Mesothelial cell of epicardium (in vitro differentiated cells): ENCODE measurements at regions not wholly inside any gene's neighbourhood (a gene's known extent, or its start where the extent isn't known, plus 50 kb on each side); places are given as distances from the start of the nearest gene placed in this dataset.
"Not testable (repeated sequence)": the region's sequence is repeated elsewhere in the genome, so short reads cannot be mapped to it uniquely, and the experiment has no call there.

Experiments used
- DNase-seq, 2 experiments: peaks; one replicate each; pipeline ENCODE4 v3.0.0; 2021; ENCODE audit warnings: low spot score in 2 of 2; ENCODE audit not compliant: unreplicated experiment in 2 of 2
- H3K27ac Mint-ChIP-seq: 2 replicates; pipeline ENCODE4 v1.8.0; 2021; ENCODE audit warnings: mixed read lengths
- H3K27me3 Mint-ChIP-seq: 2 replicates; pipeline ENCODE4 v1.8.0; 2021; ENCODE audit warnings: low read depth, mixed read lengths
- H3K36me3 Mint-ChIP-seq: 2 replicates; pipeline ENCODE4 v1.8.0; 2021; ENCODE audit warnings: mixed read lengths
- H3K4me1 Mint-ChIP-seq: 2 replicates; pipeline ENCODE4 v1.8.0; 2021; ENCODE audit warnings: mixed read lengths
- H3K4me3 Mint-ChIP-seq: 2 replicates; pipeline ENCODE4 v1.8.0; 2021; ENCODE audit warnings: mild to moderate bottlenecking, moderate library complexity, mixed read lengths
- H3K9me3 Mint-ChIP-seq: 2 replicates; pipeline ENCODE4 v1.8.0; 2021; ENCODE audit warnings: mixed read lengths
- CTCF ChIP-seq: fragments of 200-600 bp; sonication (generic); IDR thresholded peaks from one replicate; pipeline ENCODE4 v1.5.0; 2021; ENCODE audit warnings: antibody characterized with exemption; ENCODE audit not compliant: unreplicated experiment

DNA sequence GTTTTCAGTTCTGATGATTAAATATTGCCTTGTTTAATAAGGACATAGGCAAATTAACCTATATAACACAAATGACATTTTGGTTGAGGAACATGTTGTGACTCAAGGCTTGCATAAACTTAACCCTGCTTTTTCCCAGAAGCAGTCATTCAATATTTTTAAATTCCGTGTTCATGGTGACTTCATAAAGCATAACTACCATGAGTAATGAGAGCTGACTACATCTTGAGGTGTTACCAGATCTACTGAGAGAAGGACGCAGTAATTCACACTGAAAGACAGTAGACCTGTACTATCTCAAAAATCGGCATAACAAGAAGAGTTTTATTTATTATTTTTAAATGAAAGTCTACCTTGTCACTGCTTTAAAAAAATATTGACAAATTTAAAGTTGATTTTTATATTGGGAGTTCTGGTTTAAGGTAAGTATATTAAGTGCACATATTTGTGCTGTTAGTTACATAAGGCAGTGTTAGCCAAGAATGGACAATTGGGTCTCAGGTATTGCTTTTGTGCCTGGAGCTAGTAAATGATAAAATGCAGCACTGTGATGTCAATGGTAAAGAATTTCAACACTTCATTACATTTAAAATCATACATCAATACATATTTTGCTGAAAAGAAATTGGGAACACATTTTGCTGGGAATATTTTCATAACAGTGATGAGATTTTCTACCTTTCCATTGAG is 1198.5 kb downstream of the FSCB start:
- Mint-ChIP-seq H3K27me3 (no peaks in the 10 kb centered on the region), H3K4me3 (no peak overlapping the region), H3K27ac (peak overlapping the region; percentile 4), H3K4me1 (peaks cover 22% of the 10 kb centered on the region), H3K9me3 (peaks cover 5% of the 10 kb centered on the region), H3K36me3 (no peaks in the 10 kb centered on the region)
- no peak for DNase-seq
- no peak for TF ChIP-seq CTCF

GRCh38 chr14:43307836-43308235 is 1199.2 kb downstream of the FSCB start:
- Mint-ChIP-seq H3K4me3 (no peak overlapping the region), H3K27me3 (no peaks in the 10 kb centered on the region), H3K4me1 (peaks cover 18% of the 10 kb centered on the region), H3K36me3 (no peaks in the 10 kb centered on the region), H3K9me3 (peaks cover 5% of the 10 kb centered on the region), H3K27ac (peak overlapping the region; percentile 9)
- TF ChIP-seq CTCF = no peak
- DNase-seq = no peak

- Mint-ChIP-seq H3K4me1 (peaks cover 16% of the 10 kb centered on the region), H3K27me3 (no peaks in the 10 kb centered on the region), H3K36me3 (no peaks in the 10 kb centered on the region)
Observed at GRCh38 chr14:43306053-43306452, 1201.0 kb downstream of the FSCB start.

DNA sequence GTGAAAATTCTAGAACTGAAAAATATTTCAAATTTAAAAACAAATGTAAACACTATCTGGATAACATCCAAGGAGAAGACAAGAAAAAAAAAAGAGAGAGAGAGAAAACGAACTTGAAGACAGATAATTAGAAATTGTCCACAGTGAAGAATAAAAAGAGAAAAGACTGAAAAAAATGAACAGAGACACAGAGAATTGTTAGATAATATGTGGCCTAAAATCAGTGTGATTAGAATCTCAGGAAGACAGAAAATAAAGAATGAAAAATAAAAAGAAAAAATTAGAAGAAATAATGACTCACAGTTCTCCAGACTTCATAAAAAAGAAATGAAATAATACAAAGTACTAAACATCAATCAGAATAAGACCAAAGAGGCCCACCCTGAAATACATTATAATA is 1209.3 kb downstream of the FSCB start:
- Mint-ChIP-seq H3K4me3 (no peak overlapping the region), H3K27ac (no peak overlapping the region), H3K9me3 (peaks cover 3% of the 10 kb centered on the region), H3K27me3 (no peaks in the 10 kb centered on the region), H3K4me1 (no peaks in the 10 kb centered on the region), H3K36me3 (no peaks in the 10 kb centered on the region)
- DNase-seq = no peak
- TF ChIP-seq CTCF = no peak

More at GRCh38 chr14:43306053-43306452, 1201.0 kb downstream of the FSCB start:
- no peak for DNase-seq
- peaks cover 2% of the 10 kb centered on the region for H3K9me3 Mint-ChIP-seq
- H3K4me3 Mint-ChIP-seq = no peak overlapping the region
- TF ChIP-seq CTCF = no peak
- no peak overlapping the region for H3K27ac Mint-ChIP-seq

DNA sequence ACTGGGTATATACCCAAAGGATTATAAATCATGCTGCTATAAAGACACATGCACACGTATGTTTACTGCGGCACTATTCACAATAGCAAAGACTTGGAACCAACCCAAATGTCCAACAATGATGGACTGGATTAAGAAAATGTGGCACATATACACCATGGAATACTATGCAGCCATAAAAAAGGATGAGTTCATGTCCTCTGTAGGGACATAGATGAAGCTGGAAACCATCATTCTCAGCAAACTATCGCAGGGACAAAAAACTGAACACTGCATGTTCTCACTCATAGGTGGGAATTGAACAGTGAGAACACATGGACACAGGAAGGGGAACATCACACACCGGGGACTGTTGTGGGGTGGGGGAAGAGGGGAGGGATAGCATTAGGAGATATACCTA is 1211.0 kb downstream of the FSCB start:
- H3K36me3 Mint-ChIP-seq, H3K4me3 Mint-ChIP-seq, DNase-seq, H3K9me3 Mint-ChIP-seq, H3K4me1 Mint-ChIP-seq, H3K27ac Mint-ChIP-seq, H3K27me3 Mint-ChIP-seq: not testable (repeated sequence)

- no peaks in the 10 kb centered on the region for H3K27me3 Mint-ChIP-seq
- H3K36me3 Mint-ChIP-seq = no peaks in the 10 kb centered on the region
- DNase-seq = no peak
- no peak overlapping the region for H3K27ac Mint-ChIP-seq
- H3K4me3 Mint-ChIP-seq = no peak overlapping the region
- no peaks in the 10 kb centered on the region for H3K4me1 Mint-ChIP-seq
- H3K9me3 Mint-ChIP-seq = no peaks in the 10 kb centered on the region
- TF ChIP-seq CTCF = no peak
Observed at GRCh38 chr14:43285575-43285974, 1221.5 kb downstream of the FSCB start.
